ENCODE measurements at regions not wholly inside any gene's neighbourhood (a gene's known extent, or its start where the extent isn't known, plus 50 kb on each side); places are given as distances from the start of the nearest gene placed in this dataset.

DNA sequence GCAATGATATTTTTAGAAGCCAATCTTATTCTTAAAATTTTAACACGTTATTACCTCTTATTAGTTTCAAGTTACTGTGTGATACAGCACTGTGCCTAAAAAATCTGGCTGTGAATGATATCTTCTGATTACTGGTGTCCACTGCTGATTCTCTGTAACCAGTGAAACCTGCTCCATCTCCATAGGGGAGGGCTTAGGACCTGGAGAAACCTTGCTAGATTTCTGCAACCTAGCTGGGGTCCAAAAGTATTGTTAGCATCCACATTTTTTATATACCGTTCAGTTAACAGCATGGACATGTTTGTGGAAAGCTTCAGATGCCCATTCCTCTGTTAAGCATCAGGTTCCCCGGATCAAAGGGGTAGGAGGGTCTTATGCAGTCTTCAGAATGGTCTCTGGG is 193.9 kb upstream of the TOPAZ1 start:
- DNase-seq: no peak
- no peaks in the 10 kb centered on the region for H3K27me3 ChIP-seq (ENCODE audit: control insufficient read depth, insufficient read depth, low read length, poor library complexity, severe bottlenecking)
- Mint-ChIP-seq H3K36me3 (ENCODE audit: low read depth) (no peaks in the 10 kb centered on the region), H3K4me3 (no peak overlapping the region), H3K4me1 (peaks cover 5% of the 10 kb centered on the region), H3K27ac (no peak overlapping the region), H3K9me3 (no peaks in the 10 kb centered on the region), H3K27me3 (ENCODE audit: insufficient read depth) (no peaks in the 10 kb centered on the region)
- no peaks in the 10 kb centered on the region for H3K36me3 ChIP-seq (ENCODE audit: control insufficient read depth, insufficient read depth, low read length)
- H3K4me1 ChIP-seq (ENCODE audit: control insufficient read depth, insufficient read depth, low read length): no peaks in the 10 kb centered on the region
- TF ChIP-seq, protein P1, sequence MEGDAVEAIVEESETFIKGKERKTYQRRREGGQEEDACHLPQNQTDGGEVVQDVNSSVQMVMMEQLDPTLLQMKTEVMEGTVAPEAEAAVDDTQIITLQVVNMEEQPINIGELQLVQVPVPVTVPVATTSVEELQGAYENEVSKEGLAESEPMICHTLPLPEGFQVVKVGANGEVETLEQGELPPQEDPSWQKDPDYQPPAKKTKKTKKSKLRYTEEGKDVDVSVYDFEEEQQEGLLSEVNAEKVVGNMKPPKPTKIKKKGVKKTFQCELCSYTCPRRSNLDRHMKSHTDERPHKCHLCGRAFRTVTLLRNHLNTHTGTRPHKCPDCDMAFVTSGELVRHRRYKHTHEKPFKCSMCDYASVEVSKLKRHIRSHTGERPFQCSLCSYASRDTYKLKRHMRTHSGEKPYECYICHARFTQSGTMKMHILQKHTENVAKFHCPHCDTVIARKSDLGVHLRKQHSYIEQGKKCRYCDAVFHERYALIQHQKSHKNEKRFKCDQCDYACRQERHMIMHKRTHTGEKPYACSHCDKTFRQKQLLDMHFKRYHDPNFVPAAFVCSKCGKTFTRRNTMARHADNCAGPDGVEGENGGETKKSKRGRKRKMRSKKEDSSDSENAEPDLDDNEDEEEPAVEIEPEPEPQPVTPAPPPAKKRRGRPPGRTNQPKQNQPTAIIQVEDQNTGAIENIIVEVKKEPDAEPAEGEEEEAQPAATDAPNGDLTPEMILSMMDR (conservative IDR thresholded peaks at IDR 0.05): no peak
- no peak overlapping the region for H3K9ac ChIP-seq (ENCODE audit: extremely low read depth, low read length, poor library complexity, severe bottlenecking)
- H3K9me3 ChIP-seq (ENCODE audit: control insufficient read depth, low read length): no peaks in the 10 kb centered on the region
- no peak overlapping the region for H3K27ac ChIP-seq (ENCODE audit: low read depth, low read length)
- H3K4me3 ChIP-seq (ENCODE audit: low read length): no peak overlapping the region
- 89 to 98% methylated on average over 3 of the region's 3 CpGs for WGBS, 2 experiments (ENCODE audit: insufficient coverage in 1 of 2, insufficient read length in 1 of 2)

DNA sequence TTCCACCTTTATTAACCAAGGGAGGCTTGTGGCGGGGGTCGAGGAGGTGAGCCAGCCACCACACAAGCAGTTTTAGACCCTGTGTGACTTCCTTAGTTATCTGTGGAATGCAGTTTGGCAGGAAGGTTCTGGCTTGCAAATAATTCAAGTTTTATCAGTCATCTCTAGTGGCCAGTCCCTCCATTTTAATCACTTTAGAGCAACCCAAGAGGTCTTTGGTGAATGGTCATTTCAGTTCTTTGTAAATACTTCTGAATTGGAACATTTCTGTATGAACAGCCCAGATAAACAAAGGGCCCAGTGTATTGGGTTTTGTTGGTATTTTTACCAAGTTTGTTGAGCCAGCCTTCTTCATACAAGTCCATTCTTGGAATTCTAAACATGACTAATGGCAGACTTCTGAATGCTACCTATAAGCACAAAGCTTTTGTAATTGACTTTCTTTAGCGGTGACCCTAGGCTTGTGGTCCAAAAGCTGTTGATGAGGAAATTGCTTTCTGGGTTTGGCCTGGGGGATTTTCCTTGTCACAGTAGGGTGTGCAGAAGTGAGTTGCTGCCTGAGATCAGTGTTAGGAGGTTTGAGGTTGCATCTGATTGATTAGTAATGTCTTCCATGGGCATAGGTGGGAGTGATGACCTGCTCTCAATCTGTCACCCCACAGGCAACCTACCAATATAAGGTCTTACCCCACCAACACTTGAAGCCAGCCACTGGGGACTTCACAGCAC is 193.3 kb upstream of the TOPAZ1 start:
- Mint-ChIP-seq H3K27ac (no peak overlapping the region), H3K36me3 (ENCODE audit: low read depth) (no peaks in the 10 kb centered on the region), H3K4me3 (no peak overlapping the region), H3K9me3 (no peaks in the 10 kb centered on the region), H3K4me1 (peaks cover 5% of the 10 kb centered on the region), H3K27me3 (ENCODE audit: insufficient read depth) (no peaks in the 10 kb centered on the region)
- Histone ChIP-seq H3K4me3 (ENCODE audit: low read length) (no peak overlapping the region), H3K27ac (ENCODE audit: low read depth, low read length) (no peak overlapping the region), H3K27me3 (ENCODE audit: control insufficient read depth, insufficient read depth, low read length, poor library complexity, severe bottlenecking) (no peaks in the 10 kb centered on the region), H3K9ac (ENCODE audit: extremely low read depth, low read length, poor library complexity, severe bottlenecking) (no peak overlapping the region), H3K9me3 (ENCODE audit: control insufficient read depth, low read length) (no peaks in the 10 kb centered on the region), H3K36me3 (ENCODE audit: control insufficient read depth, insufficient read depth, low read length) (no peaks in the 10 kb centered on the region), H3K4me1 (ENCODE audit: control insufficient read depth, insufficient read depth, low read length) (no peaks in the 10 kb centered on the region)
- TF ChIP-seq, protein P1 (conservative IDR thresholded peaks at IDR 0.05): no peak
- WGBS, 2 experiments (ENCODE audit: insufficient coverage in 1 of 2, insufficient read length in 1 of 2): 77% methylated on average over 3 of the region's 3 CpGs; no CpG with 5 or more reads in 1 of the 2 experiments
- no peak for DNase-seq

DNA sequence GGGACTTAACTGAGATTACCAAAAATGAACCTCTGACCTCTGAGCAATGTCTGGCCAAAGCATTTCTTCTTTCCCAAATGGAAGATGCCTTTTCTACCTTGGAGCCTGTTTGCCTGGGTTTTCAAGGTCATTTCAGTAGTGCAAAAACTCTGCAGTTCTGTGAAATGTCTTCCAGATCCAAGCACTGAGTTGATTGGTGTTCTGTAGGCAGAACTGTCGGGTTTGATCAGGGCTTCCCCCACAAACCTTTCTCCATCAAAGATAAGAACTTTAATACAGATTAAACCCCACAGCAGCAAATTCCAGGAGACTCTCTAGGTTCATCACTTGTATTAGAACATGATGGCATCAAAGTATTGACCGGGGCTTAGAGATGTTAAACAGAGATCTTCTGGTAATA is 192.7 kb upstream of the TOPAZ1 start:
- TF ChIP-seq, protein P1 (conservative IDR thresholded peaks at IDR 0.05): no peak
- Mint-ChIP-seq H3K4me3 (no peak overlapping the region), H3K9me3 (no peaks in the 10 kb centered on the region), H3K4me1 (peaks cover 5% of the 10 kb centered on the region), H3K36me3 (ENCODE audit: low read depth) (no peaks in the 10 kb centered on the region), H3K27me3 (ENCODE audit: insufficient read depth) (no peaks in the 10 kb centered on the region), H3K27ac (no peak overlapping the region)
- 97 to 100% methylated on average over 1 to 2 of the region's 2 CpGs for WGBS, 2 experiments (ENCODE audit: insufficient coverage in 1 of 2, insufficient read length in 1 of 2)
- no peak overlapping the region for H3K27ac ChIP-seq (ENCODE audit: low read depth, low read length)
- H3K9me3 ChIP-seq (ENCODE audit: control insufficient read depth, low read length): no peaks in the 10 kb centered on the region
- no peaks in the 10 kb centered on the region for H3K36me3 ChIP-seq (ENCODE audit: control insufficient read depth, insufficient read depth, low read length)
- no peaks in the 10 kb centered on the region for H3K27me3 ChIP-seq (ENCODE audit: control insufficient read depth, insufficient read depth, low read length, poor library complexity, severe bottlenecking)
- no peak overlapping the region for H3K4me3 ChIP-seq (ENCODE audit: low read length)
- H3K4me1 ChIP-seq (ENCODE audit: control insufficient read depth, insufficient read depth, low read length): no peaks in the 10 kb centered on the region
- no peak for DNase-seq
- H3K9ac ChIP-seq (ENCODE audit: extremely low read depth, low read length, poor library complexity, severe bottlenecking): no peak overlapping the region
